ENCODE measurements at regions not wholly inside any gene's neighbourhood (a gene's known extent, or its start where the extent isn't known, plus 50 kb on each side); places are given as distances from the start of the nearest gene placed in this dataset.

GRCh38 chr5:93209476-93209875, 371.5 kb downstream of the NR2F1-AS1 start:
- Mint-ChIP-seq H3K9me3 (no peaks in the 10 kb centered on the region), H3K27me3 (no peaks in the 10 kb centered on the region), H3K27ac (no peak overlapping the region), H3K4me1 (ENCODE audit: low read depth) (no peaks in the 10 kb centered on the region), H3K4me3 (no peak overlapping the region), H3K36me3 (ENCODE audit: low read depth) (no peaks in the 10 kb centered on the region)
- CTCF ChIA-PET = no interaction called here
- no peak for ATAC-seq
- POLR2A ChIA-PET = no interaction called here
- intact Hi-C loops (cut with micrococcal nuclease) = no loop called here
- TF ChIP-seq CTCF (IDR thresholded peaks at IDR 0.05) = no peak
- DNase-seq = no peak

- H3K4me3 Mint-ChIP-seq = no peak overlapping the region
Measured at GRCh38 chr5:93208141-93208751, 372.8 kb downstream of the NR2F1-AS1 start.

GRCh38 chr5:93206203-93206602, 374.8 kb downstream of the NR2F1-AS1 start:
- no peak for DNase-seq
- no peaks in the 10 kb centered on the region for H3K9me3 Mint-ChIP-seq
- H3K27ac Mint-ChIP-seq = no peak overlapping the region
- H3K36me3 Mint-ChIP-seq (ENCODE audit: low read depth) = no peaks in the 10 kb centered on the region
- intact Hi-C loops (cut with micrococcal nuclease) = no loop called here
- H3K27me3 Mint-ChIP-seq = no peaks in the 10 kb centered on the region
- CTCF ChIA-PET = no interaction called here
- no peaks in the 10 kb centered on the region for H3K4me1 Mint-ChIP-seq (ENCODE audit: low read depth)
- ATAC-seq = no peak
- H3K4me3 Mint-ChIP-seq = no peak overlapping the region
- POLR2A ChIA-PET = no interaction called here
- no peak for TF ChIP-seq CTCF (IDR thresholded peaks at IDR 0.05)

More at GRCh38 chr5:93208141-93208751, 372.8 kb downstream of the NR2F1-AS1 start:
- Mint-ChIP-seq H3K4me1 (ENCODE audit: low read depth) (no peaks in the 10 kb centered on the region), H3K27me3 (no peaks in the 10 kb centered on the region), H3K27ac (no peak overlapping the region), H3K9me3 (no peaks in the 10 kb centered on the region), H3K36me3 (ENCODE audit: low read depth) (no peaks in the 10 kb centered on the region)
- intact Hi-C loops (cut with micrococcal nuclease) = no loop called here
- no peak for TF ChIP-seq CTCF (IDR thresholded peaks at IDR 0.05)
- no peak for DNase-seq
- POLR2A ChIA-PET = no interaction called here
- CTCF ChIA-PET = no interaction called here
- ATAC-seq = no peak

GRCh38 chr5:93201061-93201460, 380.0 kb downstream of the NR2F1-AS1 start:
- no peaks in the 10 kb centered on the region for H3K36me3 Mint-ChIP-seq (ENCODE audit: low read depth)
- H3K9me3 Mint-ChIP-seq = no peaks in the 10 kb centered on the region
- CTCF ChIA-PET = no interaction called here

GRCh38 chr5:93196986-93197385, 384.0 kb downstream of the NR2F1-AS1 start:
- no peak for TF ChIP-seq CTCF (IDR thresholded peaks at IDR 0.05)
- Mint-ChIP-seq H3K9me3 (no peaks in the 10 kb centered on the region), H3K27ac (no peak overlapping the region), H3K4me3 (no peak overlapping the region), H3K36me3 (ENCODE audit: low read depth) (no peaks in the 10 kb centered on the region), H3K27me3 (no peaks in the 10 kb centered on the region), H3K4me1 (ENCODE audit: low read depth) (no peaks in the 10 kb centered on the region)
- ChIA-PET POLR2A (no interaction called here), CTCF (no interaction called here)
- DNase-seq (no peak), ATAC-seq (no peak)
- intact Hi-C loops (cut with micrococcal nuclease) = no loop called here

More at GRCh38 chr5:93201061-93201460, 380.0 kb downstream of the NR2F1-AS1 start:
- no peak for TF ChIP-seq CTCF (IDR thresholded peaks at IDR 0.05)
- ATAC-seq (no peak), DNase-seq (no peak)
- Mint-ChIP-seq H3K4me1 (ENCODE audit: low read depth) (no peaks in the 10 kb centered on the region), H3K27ac (no peak overlapping the region), H3K4me3 (no peak overlapping the region), H3K27me3 (no peaks in the 10 kb centered on the region)
- intact Hi-C loops (cut with micrococcal nuclease) = no loop called here
- POLR2A ChIA-PET = no interaction called here

All from activated CD8-positive, alpha-beta T cell treated with anti-CD3 and anti-CD28 coated beads for 36 hours (primary cell).